Lung (tissue), 11 donors: ENCODE measurements at regions not wholly inside any gene's neighbourhood (a gene's known extent, or its start where the extent isn't known, plus 50 kb on each side); places are given as distances from the start of the nearest gene placed in this dataset.
"Not testable (repeated sequence)": the region's sequence is repeated elsewhere in the genome, so short reads cannot be mapped to it uniquely, and the experiment has no call there.

Source experiments
- ATAC-seq: fragments of 200-7000 bp; cut with Tn5 transposase; one replicate; pipeline ENCODE4 v1.9.1; 2020; ENCODE audit warnings: moderate number of reproducible peaks; ENCODE audit not compliant: insufficient read depth, low FRiP score
- DNase-seq, 3 donors: peaks; one replicate each; pipeline ENCODE4 v3.0.0-alpha.2; 2013 to 2017
- H3K27ac ChIP-seq, 2 donors: one replicate each; pipeline ENCODE4 v1.5.1; 2013; ENCODE audit warnings: mild to moderate bottlenecking in 2 of 2, moderate library complexity in 2 of 2, control low read depth in 1 of 2, inconsistent platforms in 1 of 2, low read depth in 1 of 2, low read length in 1 of 2
- H3K27me3 ChIP-seq, 3 donors: one replicate each; pipeline ENCODE4 v1.5.1; 2013; ENCODE audit warnings: low read length in 2 of 3; ENCODE audit not compliant: control insufficient read depth in 3 of 3, insufficient read depth in 3 of 3
- H3K36me3 ChIP-seq, 4 donors: one replicate each; pipeline ENCODE4 v1.5.1; 2013; ENCODE audit warnings: low read length in 4 of 4, mild to moderate bottlenecking in 1 of 4, moderate library complexity in 1 of 4; ENCODE audit not compliant: control insufficient read depth in 4 of 4, insufficient read depth in 4 of 4
- H3K4me1 ChIP-seq, 5 donors: one replicate each; pipeline ENCODE4 v1.5.1; 2013; ENCODE audit warnings: low read length in 5 of 5, mild to moderate bottlenecking in 2 of 5, moderate library complexity in 1 of 5; ENCODE audit not compliant: control insufficient read depth in 5 of 5, insufficient read depth in 5 of 5
- H3K4me3 ChIP-seq: one replicate; pipeline ENCODE4 v1.5.1; 2013; ENCODE audit warnings: mild to moderate bottlenecking, control low read depth, moderate library complexity
- H3K9ac ChIP-seq, 2 donors: one replicate each; pipeline ENCODE4 v1.5.1; 2013; ENCODE audit warnings: low read length in 2 of 2, control low read depth in 1 of 2; ENCODE audit not compliant: insufficient read depth in 1 of 2
- H3K9me3 ChIP-seq, 4 donors: one replicate each; pipeline ENCODE4 v1.5.1; 2013; ENCODE audit warnings: low read length in 3 of 4, mild to moderate bottlenecking in 1 of 4, moderate library complexity in 1 of 4; ENCODE audit not compliant: control insufficient read depth in 4 of 4, insufficient read depth in 3 of 4
- WGBS, 2 donors: extraction: QIAGEN DNeasy Blood & Tissue Kit; methylation state at CpG; one replicate each; pipeline ENCODE4 v1.1.7; 2013; 5-methylcytosine and 5-hydroxymethylcytosine counted together
- TF ChIP-seq, protein P1 (sequence below): IDR thresholded peaks from 2 replicates; pipeline ENCODE4 v1.5.1; 2012; ENCODE audit warnings: mild to moderate bottlenecking; ENCODE audit errors: control extremely low read depth, extremely low read depth
- donor health status: control.
- donor health status: control.
- donor health status: Bipolar disorder and iron deficiency.
- donor health status: healthy.
- donor health status: DM: yes; HTN: yes; CAD: no.

GRCh38 chr2:131657895-131658768 is 130.4 kb downstream of the CCDC74A start:
- H3K27ac ChIP-seq: no peak overlapping the region
- ATAC-seq (no peak), DNase-seq (no peak)
- H3K9ac ChIP-seq: no peak overlapping the region
- TF ChIP-seq, protein P1, sequence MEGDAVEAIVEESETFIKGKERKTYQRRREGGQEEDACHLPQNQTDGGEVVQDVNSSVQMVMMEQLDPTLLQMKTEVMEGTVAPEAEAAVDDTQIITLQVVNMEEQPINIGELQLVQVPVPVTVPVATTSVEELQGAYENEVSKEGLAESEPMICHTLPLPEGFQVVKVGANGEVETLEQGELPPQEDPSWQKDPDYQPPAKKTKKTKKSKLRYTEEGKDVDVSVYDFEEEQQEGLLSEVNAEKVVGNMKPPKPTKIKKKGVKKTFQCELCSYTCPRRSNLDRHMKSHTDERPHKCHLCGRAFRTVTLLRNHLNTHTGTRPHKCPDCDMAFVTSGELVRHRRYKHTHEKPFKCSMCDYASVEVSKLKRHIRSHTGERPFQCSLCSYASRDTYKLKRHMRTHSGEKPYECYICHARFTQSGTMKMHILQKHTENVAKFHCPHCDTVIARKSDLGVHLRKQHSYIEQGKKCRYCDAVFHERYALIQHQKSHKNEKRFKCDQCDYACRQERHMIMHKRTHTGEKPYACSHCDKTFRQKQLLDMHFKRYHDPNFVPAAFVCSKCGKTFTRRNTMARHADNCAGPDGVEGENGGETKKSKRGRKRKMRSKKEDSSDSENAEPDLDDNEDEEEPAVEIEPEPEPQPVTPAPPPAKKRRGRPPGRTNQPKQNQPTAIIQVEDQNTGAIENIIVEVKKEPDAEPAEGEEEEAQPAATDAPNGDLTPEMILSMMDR: no peak
- no peak overlapping the region for H3K4me3 ChIP-seq
- WGBS, 2 donors: 97% methylated on average over 48 to 49 of the region's 49 CpGs
- no peaks in the 10 kb centered on the region for H3K4me1 ChIP-seq
- H3K27me3 ChIP-seq: no peaks in the 10 kb centered on the region
- no peaks in the 10 kb centered on the region for H3K9me3 ChIP-seq
- H3K36me3 ChIP-seq: no peaks in the 10 kb centered on the region

DNA sequence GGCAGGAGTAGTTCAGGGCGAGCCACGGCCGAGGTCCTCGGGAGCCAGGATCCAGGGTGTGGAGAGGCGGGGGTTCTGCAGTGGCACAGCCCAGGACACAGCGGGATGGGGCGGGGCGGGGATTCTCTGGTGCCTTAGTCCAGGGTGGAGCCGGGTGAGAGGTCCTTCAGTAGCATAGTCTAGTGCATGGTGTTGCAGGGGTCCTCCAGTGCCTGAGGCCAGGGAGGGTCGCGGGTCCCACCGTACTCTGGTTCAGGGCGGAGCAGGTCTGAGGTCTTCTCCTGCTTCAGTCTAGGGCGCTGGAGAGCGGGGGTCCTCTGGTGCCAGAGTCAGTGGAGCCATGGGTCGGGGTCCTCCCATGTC is 131.1 kb downstream of the CCDC74A start:
- Histone ChIP-seq H3K27ac (no peak overlapping the region), H3K27me3 (no peaks in the 10 kb centered on the region), H3K36me3 (no peaks in the 10 kb centered on the region), H3K4me1 (no peaks in the 10 kb centered on the region), H3K4me3 (no peak overlapping the region), H3K9ac (no peak overlapping the region), H3K9me3 (no peaks in the 10 kb centered on the region)
- no peak for DNase-seq
- no peak for ATAC-seq
- WGBS, 2 donors: 95 to 98% methylated on average over 16 of the region's 16 CpGs
- TF ChIP-seq, protein P1: no peak

- Histone ChIP-seq H3K27ac (no peak overlapping the region), H3K4me3 (no peak overlapping the region), H3K9me3 (no peaks in the 10 kb centered on the region), H3K27me3 (no peaks in the 10 kb centered on the region), H3K9ac (no peak overlapping the region), H3K36me3 (no peaks in the 10 kb centered on the region), H3K4me1 (no peaks in the 10 kb centered on the region)
- WGBS, 2 donors: 88 to 95% methylated on average over 8 of the region's 8 CpGs
- TF ChIP-seq, protein P1: no peak
- no peak for ATAC-seq
- no peak for DNase-seq
Observed at GRCh38 chr2:131659168-131659572, 131.5 kb downstream of the CCDC74A start.

- DNase-seq, H3K9me3 ChIP-seq, H3K27me3 ChIP-seq, H3K27ac ChIP-seq, H3K4me1 ChIP-seq, H3K4me3 ChIP-seq, ATAC-seq, H3K9ac ChIP-seq, H3K36me3 ChIP-seq: not testable (repeated sequence)
- WGBS, 2 donors: 40 to 60% methylated on average over 8 of the region's 8 CpGs
Observed at GRCh38 chr2:131661101-131661782, 133.6 kb downstream of the CCDC74A start.

DNA sequence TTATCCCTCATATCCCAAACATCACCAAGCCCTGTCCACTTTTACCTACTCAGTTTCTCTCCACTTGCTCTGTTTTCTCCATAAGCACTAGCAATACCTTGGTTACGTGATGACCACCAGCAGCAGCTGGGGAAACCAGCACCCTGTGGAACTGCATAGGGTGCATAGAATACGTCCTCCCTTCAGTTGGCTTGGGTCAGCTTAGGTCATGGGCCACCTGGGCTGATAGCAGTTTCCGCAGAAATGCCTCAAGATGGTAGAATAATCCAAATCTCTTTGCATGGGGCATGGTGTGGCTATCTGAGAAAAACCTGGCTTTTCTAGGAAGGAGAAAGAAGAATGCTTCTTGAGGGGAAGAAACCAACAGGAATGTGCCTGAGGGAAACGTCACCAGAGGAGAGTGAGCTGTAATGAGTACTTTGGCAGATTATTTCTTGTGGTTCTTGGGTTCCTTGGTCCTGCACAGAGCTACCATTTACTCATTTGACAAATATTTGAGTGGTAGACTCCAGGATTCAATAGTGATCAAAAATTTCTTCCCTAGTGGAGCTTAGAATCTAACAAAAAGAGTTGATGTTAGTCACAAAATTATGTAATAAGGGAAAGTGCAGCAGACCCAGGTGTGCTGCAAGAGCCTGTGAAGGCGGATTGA is 134.3 kb downstream of the CCDC74A start:
- not testable (repeated sequence) for ATAC-seq, H3K9me3 ChIP-seq, H3K36me3 ChIP-seq, H3K9ac ChIP-seq, H3K4me3 ChIP-seq, H3K4me1 ChIP-seq, DNase-seq, H3K27ac ChIP-seq, H3K27me3 ChIP-seq
- 87 to 88% methylated on average over 5 of the region's 5 CpGs for WGBS, 2 donors
